GM12875 (cell line): ENCODE measurements at regions not wholly inside any gene's neighbourhood (a gene's known extent, or its start where the extent isn't known, plus 50 kb on each side); places are given as distances from the start of the nearest gene placed in this dataset.

Experiments
- H3K4me3 ChIP-seq: one replicate; pipeline ENCODE4 v1.5.1; 2011; ENCODE audit warnings: low read depth, low read length, control low read depth
- TF ChIP-seq, protein P1 (sequence below): IDR thresholded peaks from 2 replicates; pipeline ENCODE4 v1.5.1; 2011; ENCODE audit warnings: low read depth, mild to moderate bottlenecking, control low read depth, inconsistent platforms, low read length, moderate library complexity, borderline replicate concordance; ENCODE audit not compliant: insufficient read depth

DNA sequence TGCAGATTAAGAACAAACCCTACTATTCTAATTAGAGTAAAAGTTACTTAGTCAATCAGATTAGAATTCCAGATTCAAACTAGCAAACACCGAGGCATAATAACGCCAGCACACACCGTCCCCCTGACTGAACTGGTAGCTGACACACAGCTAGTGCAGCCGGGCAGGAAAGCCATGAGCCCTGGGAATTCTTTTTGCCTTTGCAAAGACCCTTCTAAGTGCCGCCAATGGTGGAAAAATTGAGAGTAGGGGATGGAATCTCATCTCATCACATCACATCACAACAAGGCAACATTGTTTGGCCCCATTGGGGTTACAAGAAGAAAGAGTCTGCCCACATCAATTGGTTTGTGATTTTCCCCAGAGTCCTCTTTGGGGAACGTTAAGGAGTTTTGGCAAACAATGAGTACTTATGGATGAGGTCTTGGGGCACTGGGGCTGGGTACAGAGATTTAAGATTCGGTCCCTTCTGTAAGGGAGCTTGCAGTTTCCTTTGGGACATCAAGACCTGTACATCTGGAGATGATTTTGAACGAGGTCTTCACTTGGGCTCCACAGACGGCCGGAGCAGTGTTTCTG is 120.4 kb upstream of the MEF2A start:
- H3K4me3 ChIP-seq: no peak overlapping the region
- TF ChIP-seq, protein P1, sequence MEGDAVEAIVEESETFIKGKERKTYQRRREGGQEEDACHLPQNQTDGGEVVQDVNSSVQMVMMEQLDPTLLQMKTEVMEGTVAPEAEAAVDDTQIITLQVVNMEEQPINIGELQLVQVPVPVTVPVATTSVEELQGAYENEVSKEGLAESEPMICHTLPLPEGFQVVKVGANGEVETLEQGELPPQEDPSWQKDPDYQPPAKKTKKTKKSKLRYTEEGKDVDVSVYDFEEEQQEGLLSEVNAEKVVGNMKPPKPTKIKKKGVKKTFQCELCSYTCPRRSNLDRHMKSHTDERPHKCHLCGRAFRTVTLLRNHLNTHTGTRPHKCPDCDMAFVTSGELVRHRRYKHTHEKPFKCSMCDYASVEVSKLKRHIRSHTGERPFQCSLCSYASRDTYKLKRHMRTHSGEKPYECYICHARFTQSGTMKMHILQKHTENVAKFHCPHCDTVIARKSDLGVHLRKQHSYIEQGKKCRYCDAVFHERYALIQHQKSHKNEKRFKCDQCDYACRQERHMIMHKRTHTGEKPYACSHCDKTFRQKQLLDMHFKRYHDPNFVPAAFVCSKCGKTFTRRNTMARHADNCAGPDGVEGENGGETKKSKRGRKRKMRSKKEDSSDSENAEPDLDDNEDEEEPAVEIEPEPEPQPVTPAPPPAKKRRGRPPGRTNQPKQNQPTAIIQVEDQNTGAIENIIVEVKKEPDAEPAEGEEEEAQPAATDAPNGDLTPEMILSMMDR: no peak

DNA sequence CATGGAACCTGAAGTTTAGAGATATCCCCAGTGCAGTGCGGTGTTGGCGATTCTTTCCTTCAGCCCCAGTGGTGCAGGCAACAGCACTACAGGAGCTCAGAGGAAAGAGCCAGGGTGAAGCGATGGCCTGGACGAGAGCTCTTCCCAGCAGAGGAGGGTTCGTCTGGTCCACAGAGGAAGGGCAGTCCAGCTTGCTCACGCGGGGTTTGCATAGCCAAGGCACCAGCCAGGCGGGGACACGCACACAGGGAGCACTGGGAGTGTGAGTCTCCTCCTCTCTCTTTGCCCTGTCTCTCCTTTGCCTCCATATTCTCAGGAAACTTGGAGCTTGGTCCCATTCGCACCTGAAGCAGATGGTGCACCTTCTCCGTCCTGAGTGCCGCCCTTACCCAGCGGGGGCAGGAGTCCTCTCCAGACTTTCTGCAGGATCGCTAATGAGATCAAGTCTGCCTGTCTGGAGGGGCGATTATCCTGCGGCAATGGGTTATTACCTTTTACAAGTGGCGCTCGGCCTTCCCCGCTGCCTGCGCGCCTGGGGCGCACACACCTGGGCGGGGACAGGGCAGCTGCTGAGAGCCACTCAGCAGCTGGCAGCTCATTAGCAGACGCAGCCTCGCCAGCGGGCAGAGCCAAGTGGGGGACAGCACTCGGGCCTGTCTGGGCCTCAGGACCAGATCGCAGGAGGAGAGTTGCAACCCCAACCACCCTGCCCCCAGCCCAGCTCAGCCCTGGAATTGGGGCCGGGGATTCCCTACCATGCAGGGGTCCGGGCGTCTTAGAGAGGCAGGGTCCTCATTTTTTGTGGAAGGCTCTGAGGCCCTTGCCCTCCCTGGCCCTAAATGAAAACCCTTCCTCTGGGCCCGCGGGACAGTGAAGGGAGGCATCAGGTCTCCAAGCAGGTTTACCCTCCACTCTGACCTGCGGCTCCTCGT is 119.0 kb upstream of the MEF2A start:
- H3K4me3 ChIP-seq: no peak overlapping the region
- TF ChIP-seq, protein P1: no peak

DNA sequence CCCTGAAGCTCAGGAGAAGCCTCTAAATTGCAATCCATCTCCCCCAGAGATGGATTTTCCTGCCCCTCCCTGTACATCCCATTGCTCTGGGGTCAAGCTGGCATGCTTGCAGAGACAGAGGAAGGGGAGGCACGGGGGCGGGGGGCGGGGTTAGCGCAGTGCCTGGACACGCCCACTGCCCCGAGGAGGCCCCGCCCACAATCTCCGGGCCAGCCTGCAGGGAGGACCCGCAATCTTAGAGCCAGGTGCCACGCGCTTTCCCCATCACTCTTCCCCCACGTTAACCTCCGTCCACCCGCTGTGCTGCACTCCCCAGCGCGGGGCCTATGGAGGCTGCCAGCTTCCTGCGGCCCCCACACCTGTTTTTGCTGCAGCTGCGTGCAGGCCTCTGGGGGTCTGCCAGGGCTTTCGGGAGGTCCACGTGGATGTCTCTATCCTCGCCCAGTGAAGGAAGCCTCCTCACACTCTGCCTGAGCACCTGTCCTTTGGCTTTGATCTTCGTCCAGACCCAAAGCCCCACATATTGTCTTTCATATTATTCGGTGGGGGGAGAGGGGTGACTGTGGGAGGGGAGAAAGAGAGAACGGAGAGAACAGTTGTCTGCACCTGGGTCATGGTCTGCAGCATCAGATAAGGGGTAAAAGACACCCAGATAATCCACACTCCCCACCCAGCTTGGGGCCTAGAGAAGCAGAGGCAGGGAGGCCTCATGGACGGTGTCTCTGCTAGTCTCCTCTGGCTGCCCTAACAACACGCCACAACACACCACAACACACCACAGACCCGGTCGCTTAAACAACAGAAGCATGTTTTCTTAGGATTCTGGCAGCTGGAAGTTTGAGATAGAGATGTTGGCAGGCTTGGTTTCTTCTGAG is 118.0 kb upstream of the MEF2A start:
- no peak overlapping the region for H3K4me3 ChIP-seq
- TF ChIP-seq, protein P1: no peak

GRCh38 chr15:99449514-99449913 is 116.3 kb upstream of the MEF2A start:
- TF ChIP-seq, protein P1: no peak

GRCh38 chr15:99450896-99451358 is 114.9 kb upstream of the MEF2A start:
- TF ChIP-seq, protein P1: no peak
- H3K4me3 ChIP-seq: no peak overlapping the region

More at GRCh38 chr15:99449514-99449913, 116.3 kb upstream of the MEF2A start:
- H3K4me3 ChIP-seq: no peak overlapping the region

- H3K4me3 ChIP-seq: no peak overlapping the region
- TF ChIP-seq, protein P1: no peak
Measured at GRCh38 chr15:99451484-99451883, 114.3 kb upstream of the MEF2A start.
